A549 (cell line): ENCODE measurements at regions not wholly inside any gene's neighbourhood (a gene's known extent, or its start where the extent isn't known, plus 50 kb on each side); places are given as distances from the start of the nearest gene placed in this dataset.

Experiments used
- ATAC-seq, 2 experiments: fragments of 200-7000 bp in 1 of 2; fragments of >200 bp in 1 of 2; cut with Nextera tagmentation in 1 of 2; cut with Tn5 transposase in 1 of 2; 3 replicates each; pipeline versions ENCODE4 v1.8.0 to v1.9.1; 2018 to 2020; ENCODE audit warnings: mild to moderate bottlenecking in 1 of 2, moderate library complexity in 1 of 2
- CTCF ChIA-PET: fragments of 300-600 bp; sonication (Branson Sonifier 250); formaldehyde crosslinking; extraction: SDS; loops from one replicate; lab custom pipeline; 2021; ENCODE audit warnings: antibody characterized with exemption, inconsistent platforms; lab: Yijun Ruan, JAX
- POLR2A ChIA-PET: fragments of 350-600 bp; formaldehyde crosslinking; extraction: SDS; loops from one replicate; lab custom pipeline; 2021; ENCODE audit warnings: antibody characterized with exemption, inconsistent platforms; lab: Yijun Ruan, JAX
- DNase-seq, 2 experiments: peaks; one replicate each; pipeline versions ENCODE4 v3.0.0 to v3.0.0-alpha.2; 2011 to 2016; ENCODE audit warnings: low read depth in 1 of 2, low spot score in 1 of 2
- FAIRE-seq: peaks from 2 replicates; lab custom pipeline; 2011; peaks lifted over from hg19 to GRCh38; lab: Jason Lieb, UNC
- H3K27ac ChIP-seq, 2 experiments: fragments of >200 bp; sonication (Bioruptor Twin); formaldehyde crosslinking; 3 replicates each; pipeline ENCODE4 v1.5.1; 2016 to 2017
- H3K4me1 ChIP-seq: fragments of >200 bp; sonication (Bioruptor Twin); formaldehyde crosslinking; 3 replicates; pipeline ENCODE4 v1.6.1; 2016
- H3K4me2 ChIP-seq: fragments of >200 bp; sonication (Bioruptor Twin); formaldehyde crosslinking; 3 replicates; pipeline ENCODE4 v1.6.1; 2016
- H3K4me3 ChIP-seq: fragments of >200 bp; sonication (Bioruptor Twin); formaldehyde crosslinking; 3 replicates; pipeline ENCODE4 v1.5.1; 2016
- H3K9me3 ChIP-seq: fragments of >200 bp; sonication (Bioruptor Twin); formaldehyde crosslinking; 3 replicates; pipeline ENCODE4 v1.6.1; 2016
- CBX2 ChIP-seq: fragments of 200-600 bp; sonication (generic); IDR thresholded peaks from 2 replicates; pipeline ENCODE4 v1.6.1; 2016; ENCODE audit warnings: low read depth, mild to moderate bottlenecking, borderline replicate concordance
- CEBPB ChIP-seq, 2 experiments: fragments of >200 bp in 1 of 2; sonication (Bioruptor Twin) in 1 of 2; formaldehyde crosslinking in 1 of 2; IDR thresholded peaks; 2 replicates each; pipeline ENCODE4 v1.6.1; 2012 to 2016
- CHD4 ChIP-seq: fragments of 200-600 bp; sonication (generic); IDR thresholded peaks from 2 replicates; pipeline ENCODE4 v1.6.1; 2016; ENCODE audit warnings: antibody characterized with exemption, mild to moderate bottlenecking, borderline replicate concordance
- EHF ChIP-seq: fragments of 250-450 bp; sonication (Bioruptor Pico); IDR thresholded peaks from 2 replicates; pipeline ENCODE4 v1.5.0; 2020; ENCODE audit warnings: mild to moderate bottlenecking
- EP300 ChIP-seq, 2 experiments: fragments of >200 bp; sonication (Bioruptor Twin); formaldehyde crosslinking; IDR thresholded peaks; 2 replicates in 1 of 2; 3 replicates in 1 of 2; pipeline ENCODE4 v1.6.1; 2016 to 2017
- FOSL2 ChIP-seq, 2 experiments: fragments of 450-650 bp in 1 of 2; fragments of >200 bp in 1 of 2; sonication (Bioruptor Twin) in 1 of 2; formaldehyde crosslinking; IDR thresholded peaks; 2 replicates each; pipeline versions ENCODE4 v1.5.0 to v1.6.1; 2016 to 2020; ENCODE audit warnings: mild to moderate bottlenecking in 1 of 2, moderate library complexity in 1 of 2
- FOXS1 ChIP-seq: fragments of 250-450 bp; sonication (Bioruptor Pico); IDR thresholded peaks from 2 replicates; pipeline ENCODE4 v1.5.0; 2020; ENCODE audit warnings: mild to moderate bottlenecking, moderate library complexity
- HDAC2 ChIP-seq: fragments of 200-600 bp; sonication (generic); IDR thresholded peaks from 2 replicates; pipeline ENCODE4 v1.6.1; 2016
- HEYL ChIP-seq: fragments of 250-450 bp; sonication (Bioruptor Pico); IDR thresholded peaks from 2 replicates; pipeline ENCODE4 v1.8.0; 2021; ENCODE audit warnings: mild to moderate bottlenecking, moderate library complexity
- HOXB13 ChIP-seq: fragments of 250-450 bp; sonication (Bioruptor Pico); IDR thresholded peaks from 2 replicates; pipeline ENCODE4 v1.5.0; 2020; ENCODE audit warnings: low read depth, mild to moderate bottlenecking, moderate library complexity
- HOXB5 ChIP-seq: fragments of 250-450 bp; sonication (Bioruptor Pico); IDR thresholded peaks from 2 replicates; pipeline ENCODE4 v1.5.0; 2020; ENCODE audit warnings: mild to moderate bottlenecking, moderate library complexity
- JUN ChIP-seq, 2 experiments: fragments of >200 bp; sonication (Bioruptor Twin); formaldehyde crosslinking; IDR thresholded peaks; 2 replicates in 1 of 2; 3 replicates in 1 of 2; pipeline ENCODE4 v1.6.1; 2016 to 2017
- KDM1A ChIP-seq: fragments of 200-600 bp; sonication (generic); IDR thresholded peaks from 2 replicates; pipeline ENCODE4 v1.6.1; 2016; ENCODE audit warnings: low read depth, mild to moderate bottlenecking
- MAFK ChIP-seq: fragments of 450-650 bp; IDR thresholded peaks from 2 replicates; pipeline ENCODE4 v1.6.1; 2014; ENCODE audit not compliant: partially characterized antibody
- MAZ ChIP-seq: fragments of 150-350 bp; IDR thresholded peaks from 2 replicates; pipeline ENCODE4 v1.6.1; 2014; ENCODE audit warnings: antibody characterized with exemption, low read depth, low read length, borderline replicate concordance
- MYC ChIP-seq: IDR thresholded peaks from 2 replicates; pipeline ENCODE4 v1.6.1; 2012; ENCODE audit warnings: mild to moderate bottlenecking, inconsistent platforms, low read length, improper control_type of control experiment, borderline replicate concordance
- NFE2L2 ChIP-seq: fragments of 150-350 bp; conservative IDR thresholded peaks from 2 replicates; pipeline ENCODE4 v1.6.1; 2014; ENCODE audit warnings: low read length
- POLR2A ChIP-seq: IDR thresholded peaks from 2 replicates; pipeline ENCODE4 v1.6.1; 2012; ENCODE audit warnings: mild to moderate bottlenecking, low read length
- SMC3 ChIP-seq: fragments of >200 bp; sonication (Bioruptor Twin); formaldehyde crosslinking; IDR thresholded peaks from 3 replicates; pipeline ENCODE4 v1.6.1; 2018; ENCODE audit warnings: inconsistent platforms
- TFCP2L1 ChIP-seq: fragments of 250-450 bp; sonication (Bioruptor Pico); IDR thresholded peaks from 2 replicates; pipeline ENCODE4 v1.5.0; 2021; ENCODE audit warnings: mild to moderate bottlenecking
- TP53 ChIP-seq: fragments of 250-450 bp; sonication (Bioruptor Pico); IDR thresholded peaks from 2 replicates; pipeline ENCODE4 v1.5.0; 2021; ENCODE audit warnings: mild to moderate bottlenecking, moderate library complexity
- ZC3H11A ChIP-seq: fragments of 450-650 bp; IDR thresholded peaks from 2 replicates; pipeline ENCODE4 v1.6.1; 2014; ENCODE audit warnings: antibody characterized with exemption, mild to moderate bottlenecking
- ZSCAN20 ChIP-seq: fragments of 250-450 bp; sonication (Bioruptor Pico); IDR thresholded peaks from 2 replicates; pipeline ENCODE4 v1.8.0; 2022; ENCODE audit warnings: mild to moderate bottlenecking, moderate library complexity
- WGBS: methylation state at CpG from one replicate; pipeline ENCODE4 v1.1.6; 2017; ENCODE audit errors: missing lambda C conversion rate; 5-methylcytosine and 5-hydroxymethylcytosine counted together
- TF ChIP-seq, protein P1 (sequence below): fragments of 250-450 bp; sonication (Bioruptor Pico); IDR thresholded peaks from 2 replicates; pipeline ENCODE4 v1.5.0; 2020; ENCODE audit warnings: low read depth, mild to moderate bottlenecking, moderate library complexity
- TF ChIP-seq, protein P2 (sequence below): fragments of >200 bp; sonication (Bioruptor Twin); formaldehyde crosslinking; IDR thresholded peaks from 2 replicates; pipeline ENCODE4 v1.6.1; 2016
- TF ChIP-seq, protein P3 (sequence below): fragments of 200-600 bp; sonication (generic); IDR thresholded peaks from 2 replicates; pipeline ENCODE4 v1.6.1; 2016; ENCODE audit warnings: antibody characterized with exemption, mild to moderate bottlenecking, moderate library complexity

DNA sequence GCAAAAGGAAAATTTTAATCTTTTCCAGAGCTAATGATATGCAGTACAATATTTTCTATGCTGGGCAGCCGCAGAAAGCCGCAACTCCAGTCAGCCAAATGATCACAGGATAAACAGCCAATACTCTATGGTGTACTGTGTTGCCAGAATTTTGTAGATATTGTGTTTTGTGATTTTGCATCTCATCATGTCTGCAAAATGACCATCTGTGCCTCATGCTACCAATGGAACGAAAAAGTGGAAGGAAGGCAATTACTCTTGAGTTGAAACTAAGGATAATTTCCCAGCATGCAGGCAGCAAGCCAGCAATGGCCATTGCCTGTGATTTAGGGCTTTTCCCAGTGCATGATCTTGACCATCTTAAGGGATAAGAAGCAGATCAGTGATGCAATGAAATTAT is 891.9 kb downstream of the PLOD2 start:
- no peak for TF ChIP-seq ZC3H11A
- TF ChIP-seq HEYL (CRISPR knock-in tag) = no peak
- TF ChIP-seq EHF (CRISPR knock-in tag) = no peak
- TF ChIP-seq, protein P1, sequence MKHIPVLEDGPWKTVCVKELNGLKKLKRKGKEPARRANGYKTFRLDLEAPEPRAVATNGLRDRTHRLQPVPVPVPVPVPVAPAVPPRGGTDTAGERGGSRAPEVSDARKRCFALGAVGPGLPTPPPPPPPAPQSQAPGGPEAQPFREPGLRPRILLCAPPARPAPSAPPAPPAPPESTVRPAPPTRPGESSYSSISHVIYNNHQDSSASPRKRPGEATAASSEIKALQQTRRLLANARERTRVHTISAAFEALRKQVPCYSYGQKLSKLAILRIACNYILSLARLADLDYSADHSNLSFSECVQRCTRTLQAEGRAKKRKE (CRISPR knock-in tag) = no peak
- TF ChIP-seq HOXB5 (CRISPR knock-in tag) = no peak
- TF ChIP-seq KDM1A = no peak
- TF ChIP-seq TFCP2L1 (CRISPR knock-in tag) = no peak
- H3K27ac ChIP-seq = no peak overlapping the region
- FAIRE-seq = no peak
- no peak for ATAC-seq
- CTCF ChIA-PET = no interaction called here
- WGBS = 22% methylated on average over 3 of the region's 3 CpGs
- H3K4me2 ChIP-seq = no peak overlapping the region
- H3K9me3 ChIP-seq = no peaks in the 10 kb centered on the region
- no peak for DNase-seq
- POLR2A ChIA-PET = no interaction called here
- H3K4me1 ChIP-seq = no peaks in the 10 kb centered on the region
- H3K4me3 ChIP-seq = no peak overlapping the region

GRCh38 chr3:145272684-145273083 is 888.3 kb downstream of the PLOD2 start:
- 26% methylated on average over 3 of the region's 3 CpGs for WGBS
- FAIRE-seq = no peak
- CTCF ChIA-PET = no interaction called here

GRCh38 chr3:145282505-145282904 is 878.5 kb downstream of the PLOD2 start:
- 19% methylated on average over 2 of the region's 2 CpGs for WGBS
- DNase-seq (no peak), FAIRE-seq (no peak), ATAC-seq (no peak)
- no peak for TF ChIP-seq SMC3
- Histone ChIP-seq H3K9me3 (no peaks in the 10 kb centered on the region), H3K27ac (no peak overlapping the region), H3K4me2 (no peak overlapping the region), H3K4me1 (no peaks in the 10 kb centered on the region), H3K4me3 (no peak overlapping the region)
- CTCF ChIA-PET = no interaction called here
- POLR2A ChIA-PET = no interaction called here

More at GRCh38 chr3:145272684-145273083, 888.3 kb downstream of the PLOD2 start:
- no peak for DNase-seq
- Histone ChIP-seq H3K4me1 (no peaks in the 10 kb centered on the region), H3K9me3 (no peaks in the 10 kb centered on the region), H3K4me3 (no peak overlapping the region), H3K27ac (no peak overlapping the region), H3K4me2 (no peak overlapping the region)
- TF ChIP-seq, protein P2, sequence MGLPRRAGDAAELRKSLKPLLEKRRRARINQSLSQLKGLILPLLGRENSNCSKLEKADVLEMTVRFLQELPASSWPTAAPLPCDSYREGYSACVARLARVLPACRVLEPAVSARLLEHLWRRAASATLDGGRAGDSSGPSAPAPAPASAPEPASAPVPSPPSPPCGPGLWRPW = no peak
- TF ChIP-seq ZC3H11A (no peak), ZSCAN20 (CRISPR knock-in tag) (no peak), CHD4 (no peak)
- POLR2A ChIA-PET = no interaction called here
- ATAC-seq = no peak

GRCh38 chr3:145286937-145287336 is 874.0 kb downstream of the PLOD2 start:
- H3K27ac ChIP-seq = no peak overlapping the region
- no peak overlapping the region for H3K4me3 ChIP-seq
- POLR2A ChIA-PET = no interaction called here
- CTCF ChIA-PET = no interaction called here
- ATAC-seq = no peak
- no peaks in the 10 kb centered on the region; the same call in 2 of the 3 replicates for H3K9me3 ChIP-seq
- H3K4me1 ChIP-seq = no peaks in the 10 kb centered on the region
- H3K4me2 ChIP-seq = no peak overlapping the region
- no peak for TF ChIP-seq CHD4
- TF ChIP-seq MAZ = no peak
- TF ChIP-seq, protein P3, sequence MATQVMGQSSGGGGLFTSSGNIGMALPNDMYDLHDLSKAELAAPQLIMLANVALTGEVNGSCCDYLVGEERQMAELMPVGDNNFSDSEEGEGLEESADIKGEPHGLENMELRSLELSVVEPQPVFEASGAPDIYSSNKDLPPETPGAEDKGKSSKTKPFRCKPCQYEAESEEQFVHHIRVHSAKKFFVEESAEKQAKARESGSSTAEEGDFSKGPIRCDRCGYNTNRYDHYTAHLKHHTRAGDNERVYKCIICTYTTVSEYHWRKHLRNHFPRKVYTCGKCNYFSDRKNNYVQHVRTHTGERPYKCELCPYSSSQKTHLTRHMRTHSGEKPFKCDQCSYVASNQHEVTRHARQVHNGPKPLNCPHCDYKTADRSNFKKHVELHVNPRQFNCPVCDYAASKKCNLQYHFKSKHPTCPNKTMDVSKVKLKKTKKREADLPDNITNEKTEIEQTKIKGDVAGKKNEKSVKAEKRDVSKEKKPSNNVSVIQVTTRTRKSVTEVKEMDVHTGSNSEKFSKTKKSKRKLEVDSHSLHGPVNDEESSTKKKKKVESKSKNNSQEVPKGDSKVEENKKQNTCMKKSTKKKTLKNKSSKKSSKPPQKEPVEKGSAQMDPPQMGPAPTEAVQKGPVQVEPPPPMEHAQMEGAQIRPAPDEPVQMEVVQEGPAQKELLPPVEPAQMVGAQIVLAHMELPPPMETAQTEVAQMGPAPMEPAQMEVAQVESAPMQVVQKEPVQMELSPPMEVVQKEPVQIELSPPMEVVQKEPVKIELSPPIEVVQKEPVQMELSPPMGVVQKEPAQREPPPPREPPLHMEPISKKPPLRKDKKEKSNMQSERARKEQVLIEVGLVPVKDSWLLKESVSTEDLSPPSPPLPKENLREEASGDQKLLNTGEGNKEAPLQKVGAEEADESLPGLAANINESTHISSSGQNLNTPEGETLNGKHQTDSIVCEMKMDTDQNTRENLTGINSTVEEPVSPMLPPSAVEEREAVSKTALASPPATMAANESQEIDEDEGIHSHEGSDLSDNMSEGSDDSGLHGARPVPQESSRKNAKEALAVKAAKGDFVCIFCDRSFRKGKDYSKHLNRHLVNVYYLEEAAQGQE = no peak
- no peak for TF ChIP-seq JUN (IDR thresholded peaks at IDR 0.05)
- no peak for TF ChIP-seq EP300 (IDR thresholded peaks at IDR 0.05)
- no peak for TF ChIP-seq FOXS1 (CRISPR knock-in tag)
- TF ChIP-seq TFCP2L1 (CRISPR knock-in tag) = no peak
- TF ChIP-seq FOSL2 (IDR thresholded peaks at IDR 0.05) = no peak
- no peak for TF ChIP-seq FOSL2 (CRISPR knock-in tag; IDR thresholded peaks at IDR 0.05)
- no peak for TF ChIP-seq TP53 (CRISPR knock-in tag)
- TF ChIP-seq MAFK = no peak
- TF ChIP-seq MYC = no peak
- no peak for TF ChIP-seq CEBPB (IDR thresholded peaks at IDR 0.05)
- no peak for TF ChIP-seq CBX2
- TF ChIP-seq HOXB13 (CRISPR knock-in tag) = no peak
- TF ChIP-seq POLR2A = no peak
- no peak for TF ChIP-seq HDAC2
- TF ChIP-seq NFE2L2 = no peak
- no peak for FAIRE-seq
- 29% methylated on average over 1 of the region's 1 CpG for WGBS
- DNase-seq = no peak
